ENCODE measurements at regions not wholly inside any gene's neighbourhood (a gene's known extent, or its start where the extent isn't known, plus 50 kb on each side); places are given as distances from the start of the nearest gene placed in this dataset.
"Not testable (repeated sequence)": the region's sequence is repeated elsewhere in the genome, so short reads cannot be mapped to it uniquely, and the experiment has no call there.

DNA sequence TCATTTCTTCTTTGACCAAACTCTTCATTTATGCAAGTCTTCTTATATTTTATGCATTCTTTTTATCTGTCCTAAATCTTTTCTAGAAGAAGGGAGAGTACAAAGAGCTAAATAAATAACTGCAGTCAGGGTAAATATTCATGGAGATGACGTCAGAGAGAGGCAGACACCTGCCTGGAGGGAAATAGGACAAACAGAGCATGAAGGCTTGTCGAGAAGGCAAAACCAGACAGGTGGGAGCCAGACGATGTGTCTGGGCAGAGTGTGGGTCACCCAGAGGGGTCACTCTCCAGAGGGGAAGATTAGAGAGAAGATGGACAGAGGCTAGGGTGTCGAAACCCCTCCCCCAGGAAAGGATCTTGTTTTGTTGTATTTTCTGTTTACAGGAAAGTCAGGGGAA lies 78.3 kb upstream of the RPL38 start:
- no peak for DNase-seq (ENCODE audit: extremely low read depth in 1 of 2, low read depth in 1 of 2)

DNA sequence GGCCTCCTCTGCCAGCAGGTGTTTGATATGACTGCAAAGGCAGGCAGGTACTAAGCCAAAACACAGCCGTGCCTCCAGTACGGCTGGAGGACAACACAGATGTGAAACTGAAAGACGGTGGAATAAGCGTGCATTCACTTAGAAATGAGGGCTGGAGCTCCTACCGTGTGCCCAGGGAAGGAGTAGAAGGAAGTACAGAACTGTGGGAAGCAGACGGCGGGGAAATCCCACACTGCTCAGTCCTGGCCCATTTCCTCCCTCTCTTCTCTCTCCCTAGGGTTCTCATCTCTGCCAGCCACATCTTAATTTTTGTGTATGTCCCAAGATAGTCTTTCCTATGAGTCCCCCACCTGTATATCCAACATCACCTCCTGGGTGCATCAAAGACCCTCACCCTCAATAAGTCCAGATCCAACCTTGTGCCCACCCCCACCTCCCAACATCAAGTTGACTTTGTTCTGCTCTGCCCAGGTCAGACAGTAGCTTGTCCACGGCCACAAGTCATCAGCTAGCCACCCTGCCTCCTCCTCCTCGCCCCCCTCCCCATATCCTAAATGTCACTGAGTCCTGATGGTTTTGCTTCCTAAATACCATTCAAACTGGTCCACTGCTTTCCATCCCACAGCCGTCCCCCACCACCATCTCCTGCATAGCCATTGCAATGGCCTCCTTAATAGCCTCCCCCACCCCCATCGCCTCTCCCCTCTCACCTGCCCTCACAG lies 77.1 kb upstream of the RPL38 start:
- DNase-seq (ENCODE audit: extremely low read depth in 1 of 2, low read depth in 1 of 2), result no peak

DNA sequence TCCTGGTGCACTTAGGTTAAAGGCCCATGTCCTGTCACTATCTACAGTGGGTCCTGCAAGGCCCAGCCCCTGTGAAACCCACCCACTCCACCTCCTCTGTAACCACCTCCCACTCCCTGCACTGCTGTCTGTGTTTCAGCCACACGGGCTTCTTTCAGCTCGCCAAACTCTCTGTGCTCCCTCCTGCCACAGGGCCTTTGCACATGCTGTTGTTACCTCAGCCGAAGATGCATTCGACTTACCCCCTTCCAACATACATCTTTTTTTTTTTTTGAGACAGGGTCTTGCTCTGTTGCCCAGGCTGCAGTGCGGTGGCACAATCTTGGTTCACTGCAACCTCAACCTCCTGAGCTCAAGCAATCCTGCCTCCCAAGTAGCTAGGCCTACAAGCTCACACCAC lies 76.5 kb upstream of the RPL38 start:
- DNase-seq (ENCODE audit: extremely low read depth in 1 of 2, low read depth in 1 of 2), result no peak

DNA sequence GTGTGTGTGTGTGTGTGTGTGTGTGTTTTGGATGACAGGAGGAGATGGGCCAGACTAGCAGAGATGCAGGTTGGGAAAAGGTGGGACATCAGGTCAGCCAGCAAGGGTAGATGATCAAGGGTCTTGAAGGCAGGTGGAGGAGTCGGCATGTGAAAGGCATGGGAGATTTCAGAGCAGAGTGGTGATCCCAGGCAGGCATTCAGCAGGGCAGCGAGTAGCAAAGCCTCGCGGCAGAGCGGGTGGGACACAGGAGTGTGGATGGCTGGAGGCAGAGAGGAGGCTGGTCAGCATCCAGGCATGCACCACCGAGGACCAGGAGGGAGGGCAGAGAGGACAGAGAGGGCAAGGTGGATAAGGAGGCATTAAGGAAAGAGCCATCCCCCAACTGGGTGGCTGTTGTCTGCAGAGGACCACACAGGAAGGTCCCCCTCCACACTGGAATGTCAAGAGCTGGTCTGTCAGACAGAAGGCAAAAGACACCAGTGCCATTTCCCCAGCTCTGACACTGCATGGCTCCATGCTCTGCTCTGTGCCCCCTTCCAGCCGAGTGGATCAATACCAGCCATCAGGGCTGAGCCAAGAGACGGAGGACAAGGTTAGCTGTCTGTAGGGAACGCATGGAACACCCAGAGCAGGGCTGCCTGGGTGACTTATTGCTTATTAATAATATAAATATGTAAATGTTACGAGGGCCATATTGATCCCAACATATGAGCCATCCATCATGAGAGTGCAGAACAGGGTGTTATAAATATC lies 74.8 kb upstream of the RPL38 start:
- no peak for DNase-seq (ENCODE audit: extremely low read depth in 1 of 2, low read depth in 1 of 2)

DNA sequence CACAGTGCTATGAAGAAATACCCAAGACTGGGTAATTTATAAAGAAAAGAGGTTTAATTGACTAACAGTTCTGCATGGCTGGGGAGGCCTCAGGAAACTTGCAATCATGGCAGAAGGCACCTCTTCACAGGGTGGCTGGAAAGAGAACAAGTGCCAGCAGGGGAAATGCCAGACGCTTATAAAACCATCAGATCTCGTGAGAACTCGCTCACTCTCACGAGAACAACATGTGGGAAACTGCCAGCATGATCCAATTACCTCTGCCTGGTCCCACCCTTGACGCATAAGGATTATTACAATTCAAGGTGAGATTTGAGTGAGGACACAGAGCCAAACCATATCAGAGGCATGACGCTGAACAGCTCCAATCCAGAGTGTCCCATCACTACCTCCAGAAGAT lies 73.7 kb upstream of the RPL38 start:
- DNase-seq (ENCODE audit: extremely low read depth in 1 of 2, low read depth in 1 of 2), result not testable (repeated sequence)

DNA sequence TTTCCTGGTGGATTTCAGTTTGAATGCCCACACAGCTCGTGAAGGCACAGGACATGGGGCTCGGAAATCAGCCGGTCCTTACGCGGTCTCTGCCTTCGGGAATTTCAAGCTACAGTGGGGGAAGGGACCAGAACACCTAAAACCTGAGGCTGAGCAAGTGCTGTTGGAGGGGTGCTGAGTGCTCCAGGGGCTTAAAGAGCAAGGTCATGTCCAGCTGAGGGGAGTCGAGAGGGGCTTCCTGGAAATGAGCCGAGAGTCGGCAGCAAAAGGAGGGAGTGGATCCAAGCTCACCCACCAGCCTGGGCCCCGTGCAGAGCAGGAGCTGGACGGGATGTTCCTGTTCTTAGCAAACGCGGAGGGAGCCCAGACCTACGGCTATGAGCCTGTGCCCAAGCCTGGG lies 73.2 kb upstream of the RPL38 start:
- no peak for DNase-seq (ENCODE audit: extremely low read depth in 1 of 2, low read depth in 1 of 2)

DNA sequence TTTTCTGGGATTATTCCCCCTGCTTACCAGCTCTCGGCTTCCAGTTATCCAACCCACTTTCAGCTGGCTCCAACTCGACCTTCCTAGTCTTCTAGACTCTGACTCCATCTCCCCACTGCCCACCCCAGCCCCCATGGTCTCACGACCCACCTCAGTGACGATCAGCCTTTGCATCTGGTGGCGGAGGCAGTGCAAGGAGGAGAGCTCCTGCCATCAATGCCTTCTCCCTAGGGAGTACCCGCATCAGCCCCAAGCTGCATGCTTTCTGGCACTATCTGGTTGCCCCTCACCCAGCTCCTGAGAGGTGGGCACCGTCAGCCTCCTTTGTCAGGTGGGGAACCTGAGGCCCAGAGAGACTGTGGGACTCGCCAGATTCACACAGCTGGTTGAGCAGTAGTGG lies 72.6 kb upstream of the RPL38 start:
- DNase-seq (ENCODE audit: extremely low read depth in 1 of 2, low read depth in 1 of 2), result no peak

DNA sequence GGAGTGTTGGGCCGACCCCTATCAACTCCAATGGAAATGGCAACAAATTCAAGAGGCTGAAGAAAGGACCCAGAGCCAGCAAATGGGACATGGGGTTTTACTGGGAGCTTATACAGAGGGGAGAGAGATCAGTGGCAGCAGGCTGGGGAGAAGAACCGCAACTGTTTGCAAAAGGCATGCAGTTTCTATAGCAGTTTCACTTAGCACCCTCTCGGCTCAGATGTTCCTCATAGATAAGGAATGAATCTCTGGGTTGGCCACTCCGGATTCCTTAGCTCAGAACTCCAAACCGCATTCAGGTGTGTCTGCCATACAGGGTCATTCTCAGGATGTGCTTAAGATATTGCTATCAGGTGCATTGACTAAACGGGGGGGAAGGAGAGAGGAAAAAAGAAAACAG lies 71.1 kb upstream of the RPL38 start:
- no peak for DNase-seq (ENCODE audit: extremely low read depth in 1 of 2, low read depth in 1 of 2)

DNA sequence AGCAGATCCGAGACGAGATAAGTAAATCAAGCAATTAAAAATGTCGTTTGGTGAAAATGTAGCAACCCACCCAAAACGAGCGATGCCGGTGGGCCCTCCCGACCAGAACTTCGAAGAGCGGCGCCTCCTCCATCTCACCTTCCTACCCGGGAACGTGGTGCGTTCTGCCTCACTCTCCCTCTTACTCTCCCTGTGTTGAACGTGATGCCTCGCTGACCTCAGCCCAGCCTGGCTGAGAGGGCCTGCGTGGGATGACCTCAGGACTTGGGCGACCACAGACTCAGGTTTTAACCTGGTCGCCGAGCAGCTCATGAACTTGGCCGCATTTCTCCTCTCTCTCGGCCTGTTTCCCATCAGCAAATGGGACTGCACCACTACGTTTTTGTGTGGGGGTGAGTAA lies 69.7 kb upstream of the RPL38 start:
- no peak for DNase-seq (ENCODE audit: extremely low read depth in 1 of 2, low read depth in 1 of 2)

DNA sequence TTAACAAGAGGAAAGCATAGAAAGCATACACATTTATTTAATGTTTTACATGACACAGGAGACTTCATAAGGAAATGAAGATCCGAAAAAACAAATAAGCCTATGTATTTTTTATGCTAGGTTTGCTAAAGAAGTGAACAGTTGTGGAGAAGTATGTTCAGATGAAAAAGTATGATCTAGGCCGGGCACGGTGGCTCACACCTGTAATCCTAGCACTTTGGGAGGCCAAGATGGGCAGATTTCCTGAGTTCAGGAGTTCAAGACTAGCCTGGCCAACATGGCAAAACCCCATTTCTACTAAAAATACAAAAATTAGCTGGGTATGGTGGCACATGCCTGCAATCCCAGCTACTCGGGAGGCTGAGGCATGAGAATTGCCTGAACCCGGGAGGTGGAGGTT lies 69.2 kb upstream of the RPL38 start:
- not testable (repeated sequence) for DNase-seq (ENCODE audit: extremely low read depth in 1 of 2, low read depth in 1 of 2)

DNA sequence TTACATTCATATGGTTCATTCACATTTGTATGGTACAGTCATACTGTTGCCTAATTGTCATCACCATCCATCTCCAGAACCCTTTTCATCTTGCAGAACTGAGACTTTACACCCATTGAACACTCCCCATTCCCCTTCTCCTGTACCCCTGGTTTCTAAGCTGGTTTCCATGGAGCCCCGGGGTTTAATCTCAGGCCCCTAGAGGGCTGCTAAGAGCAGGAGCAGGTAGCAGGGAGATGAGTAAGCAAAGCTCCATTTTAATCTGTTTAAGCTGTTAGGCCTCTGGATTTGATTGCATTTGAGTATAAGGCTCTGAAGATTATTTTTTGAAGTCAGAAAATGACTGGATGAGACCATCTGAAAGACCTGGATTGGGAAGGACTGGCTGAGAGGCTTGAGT lies 68.5 kb upstream of the RPL38 start:
- DNase-seq (ENCODE audit: extremely low read depth in 1 of 2, low read depth in 1 of 2), result no peak

DNA sequence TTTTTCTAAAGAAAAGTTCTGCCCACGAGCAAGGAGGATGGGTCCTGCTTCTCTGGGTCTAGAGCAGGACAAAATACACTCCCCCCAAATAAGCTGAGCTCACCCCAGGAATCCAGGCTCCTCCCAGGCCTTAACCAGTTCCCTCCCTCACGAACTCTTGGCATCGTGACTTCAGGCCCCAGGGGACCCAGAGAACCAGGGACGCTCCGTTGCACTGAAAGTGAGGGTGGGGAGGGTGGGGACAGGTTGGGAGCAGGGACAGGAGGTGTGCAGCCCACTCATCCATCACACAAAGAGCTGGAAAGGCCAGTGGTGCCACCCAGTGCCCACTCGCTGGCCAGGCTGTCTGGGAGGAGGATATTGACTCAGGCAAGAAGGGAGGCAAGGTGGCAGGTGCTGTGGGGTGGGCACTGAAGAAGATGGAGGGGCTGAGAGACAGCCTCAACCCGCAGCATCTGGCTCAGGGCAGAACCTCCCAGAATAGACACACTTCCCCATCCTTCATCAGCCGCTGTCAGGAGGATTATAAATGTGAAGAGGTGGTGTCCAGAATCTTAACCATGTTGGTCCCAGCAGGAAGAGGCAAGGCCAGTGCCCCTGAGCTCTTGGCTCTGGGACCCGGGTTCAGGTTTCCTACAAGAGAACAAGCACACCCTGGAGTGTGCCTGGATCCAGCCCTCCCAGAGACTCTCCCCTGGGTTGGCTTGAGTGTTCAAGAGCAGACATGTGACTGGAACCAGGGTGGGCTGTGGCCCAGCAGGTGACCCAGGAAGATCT lies 67.9 kb upstream of the RPL38 start:
- no peak for DNase-seq (ENCODE audit: extremely low read depth in 1 of 2, low read depth in 1 of 2)

DNA sequence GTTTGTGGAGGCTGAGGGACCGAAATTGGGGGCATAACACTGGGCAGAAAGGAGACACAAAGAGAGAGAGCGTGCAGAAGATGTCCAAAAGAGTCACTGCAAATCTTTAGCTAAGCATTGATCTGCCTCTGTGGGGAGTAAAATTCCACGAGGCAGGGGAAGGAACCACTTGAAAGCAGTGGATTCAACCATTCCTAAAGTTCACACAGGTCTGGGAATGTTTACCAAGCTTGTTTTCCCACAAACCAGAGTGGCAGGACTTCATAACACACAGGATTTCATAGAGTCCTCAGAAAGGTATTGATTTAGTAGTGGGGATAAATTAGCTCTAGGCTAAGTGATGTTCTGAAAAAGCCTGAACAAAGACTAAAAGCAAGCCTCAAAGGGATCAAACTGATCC lies 66.1 kb upstream of the RPL38 start:
- no peak for DNase-seq (ENCODE audit: extremely low read depth in 1 of 2, low read depth in 1 of 2)

DNA sequence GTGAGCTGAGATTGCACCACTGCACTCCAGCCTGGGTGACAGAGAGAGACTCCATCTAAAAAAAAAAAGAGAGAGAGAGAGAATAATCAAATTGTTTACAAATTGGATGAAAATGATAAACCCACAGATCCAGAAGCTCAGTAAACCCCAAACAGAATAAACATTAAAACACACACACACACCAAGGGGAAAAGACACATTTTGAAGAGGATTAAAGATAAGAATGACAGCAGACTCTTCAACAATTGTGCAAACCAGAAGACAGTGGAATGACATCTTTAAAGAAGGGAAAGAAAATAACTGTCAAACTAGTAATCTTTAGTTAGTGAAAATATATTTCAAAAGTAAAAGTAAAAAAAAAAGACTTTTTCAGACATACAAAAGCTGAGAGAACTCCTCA lies 64.4 kb upstream of the RPL38 start:
- no peak for DNase-seq (ENCODE audit: extremely low read depth in 1 of 2, low read depth in 1 of 2)

DNA sequence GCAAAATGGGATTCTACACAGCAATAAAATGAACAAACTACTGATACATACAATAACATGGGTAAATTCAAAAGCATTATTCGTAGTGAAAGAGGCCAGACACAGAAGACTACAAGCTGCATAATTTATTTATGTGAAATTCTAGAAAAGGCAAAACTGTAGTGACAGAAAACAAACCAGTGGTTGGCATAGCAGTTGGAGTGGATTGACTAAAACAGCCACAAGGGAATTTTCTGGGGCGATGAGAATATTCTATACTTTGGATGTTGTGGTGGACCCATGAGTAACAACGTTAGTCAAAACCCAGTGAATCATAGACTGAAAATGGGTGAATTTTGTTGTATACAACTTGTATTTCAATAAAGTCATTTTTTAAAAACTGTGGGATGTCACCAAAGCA lies 63.2 kb upstream of the RPL38 start:
- no peak for DNase-seq (ENCODE audit: extremely low read depth in 1 of 2, low read depth in 1 of 2)

DNA sequence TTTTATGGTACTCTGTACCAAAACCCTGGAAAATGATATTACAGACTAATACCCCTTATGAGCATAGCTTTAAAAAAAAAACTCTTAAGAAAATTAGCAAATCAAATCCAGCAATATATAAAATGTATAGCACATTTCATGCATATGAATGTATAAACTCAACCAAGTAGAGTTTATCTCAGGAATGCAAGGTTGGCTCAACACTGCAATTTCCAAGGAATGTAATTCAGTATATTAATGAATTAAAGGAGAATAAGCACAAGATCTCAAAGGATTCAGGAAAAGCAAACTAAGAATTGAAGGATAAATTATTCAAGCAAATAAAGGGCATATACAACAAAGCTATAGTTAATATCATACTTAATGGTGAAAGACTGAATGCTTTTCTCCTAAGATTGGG lies 61.9 kb upstream of the RPL38 start:
- DNase-seq (ENCODE audit: extremely low read depth in 1 of 2, low read depth in 1 of 2), result no peak

DNA sequence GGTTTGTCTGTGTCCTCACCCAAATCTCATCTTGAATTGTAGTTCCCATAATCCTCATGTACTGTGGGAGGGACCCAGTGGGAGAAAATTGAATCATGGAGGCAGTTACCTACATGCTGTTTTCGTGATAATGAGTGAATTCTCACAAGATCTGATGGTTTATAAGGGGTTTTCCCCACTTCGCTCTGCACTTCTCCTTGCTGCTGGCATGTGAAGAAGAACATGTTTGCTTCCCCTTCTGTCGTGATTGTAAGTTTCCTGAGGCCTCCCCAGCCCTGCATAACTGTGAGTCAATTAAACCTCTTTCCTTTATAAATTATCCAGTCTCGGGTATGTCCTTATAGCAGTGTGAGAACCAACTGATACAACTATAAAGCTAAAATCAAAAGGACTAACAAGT lies 60.2 kb upstream of the RPL38 start:
- not testable (repeated sequence) for DNase-seq (ENCODE audit: extremely low read depth in 1 of 2, low read depth in 1 of 2)

DNA sequence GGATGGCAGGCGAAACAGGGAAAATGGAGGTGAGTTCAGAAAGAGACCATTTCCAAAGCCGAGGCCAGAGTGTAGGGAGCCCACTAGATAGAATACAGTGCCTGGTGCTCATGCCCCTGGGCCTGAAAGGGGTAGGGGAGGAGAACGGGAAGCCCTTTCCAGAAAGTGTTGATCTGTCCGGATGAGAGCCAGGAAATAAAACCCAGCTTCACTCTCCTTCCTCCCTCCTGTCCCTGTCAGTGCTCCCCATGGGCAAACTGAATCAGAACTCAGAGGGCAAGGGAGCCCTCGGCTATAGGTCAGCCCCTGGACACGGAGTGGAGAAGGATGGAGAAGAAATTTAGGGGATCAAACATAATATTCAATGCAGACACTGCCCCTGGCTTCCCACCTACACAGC lies 57.7 kb upstream of the RPL38 start:
- DNase-seq (ENCODE audit: extremely low read depth in 1 of 2, low read depth in 1 of 2), result no peak

DNA sequence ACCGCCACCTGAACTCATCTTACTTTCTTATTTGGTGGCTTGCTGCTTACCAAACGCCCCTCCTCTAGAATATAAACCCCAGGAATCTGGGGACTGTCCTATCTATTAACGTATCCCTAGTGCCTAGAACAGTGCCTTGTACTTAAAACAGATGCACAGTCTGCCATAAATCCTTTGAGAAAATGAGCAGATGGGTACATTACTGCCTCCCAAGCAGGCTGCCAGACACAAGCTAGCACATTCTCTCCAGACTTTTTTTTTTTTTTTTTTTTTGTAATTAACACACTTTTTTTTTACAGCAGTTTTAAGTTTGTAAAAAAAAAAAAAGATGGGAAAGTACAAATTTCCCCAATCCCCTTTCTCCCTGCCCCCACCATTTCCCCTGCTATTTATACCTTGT lies 57.3 kb upstream of the RPL38 start:
- DNase-seq (ENCODE audit: extremely low read depth in 1 of 2, low read depth in 1 of 2), result no peak

DNA sequence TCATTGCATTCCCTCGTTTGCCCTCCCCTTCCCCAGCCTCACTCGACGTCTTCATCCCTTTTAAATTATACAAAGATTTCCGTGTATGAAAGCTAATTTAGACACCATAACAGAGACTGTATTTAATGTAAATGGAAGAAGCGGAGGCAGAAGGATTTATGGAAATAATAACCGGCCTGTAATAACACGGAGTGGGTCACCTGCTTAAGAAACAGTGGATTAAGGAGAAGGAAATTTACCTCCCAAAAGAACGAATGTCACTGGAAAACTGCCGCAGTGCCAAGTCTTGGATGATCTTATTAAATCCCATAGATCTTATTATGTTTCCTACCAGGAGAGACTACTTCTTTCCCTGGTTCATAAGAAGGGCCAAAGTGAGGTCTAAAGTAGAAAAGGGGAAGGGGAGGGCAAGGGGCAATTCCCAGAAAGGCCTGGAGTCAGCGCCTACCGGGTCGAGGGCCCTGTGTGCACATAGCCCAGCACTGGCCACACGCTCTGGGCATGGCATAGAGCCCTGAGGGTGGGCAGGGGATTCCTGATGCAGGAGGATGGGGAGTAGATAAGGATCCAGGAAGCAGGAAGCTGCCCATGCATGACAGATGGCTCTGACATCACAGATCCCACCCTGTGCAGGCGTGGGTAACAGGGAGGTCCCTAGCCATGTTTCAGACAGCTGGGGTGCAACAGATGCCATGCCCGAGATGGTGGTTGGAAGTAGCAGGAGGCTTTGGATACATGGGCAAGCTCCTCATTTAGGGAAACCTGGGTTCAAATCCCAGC lies 56.2 kb upstream of the RPL38 start:
- DNase-seq (ENCODE audit: extremely low read depth in 1 of 2, low read depth in 1 of 2), result no peak

DNA sequence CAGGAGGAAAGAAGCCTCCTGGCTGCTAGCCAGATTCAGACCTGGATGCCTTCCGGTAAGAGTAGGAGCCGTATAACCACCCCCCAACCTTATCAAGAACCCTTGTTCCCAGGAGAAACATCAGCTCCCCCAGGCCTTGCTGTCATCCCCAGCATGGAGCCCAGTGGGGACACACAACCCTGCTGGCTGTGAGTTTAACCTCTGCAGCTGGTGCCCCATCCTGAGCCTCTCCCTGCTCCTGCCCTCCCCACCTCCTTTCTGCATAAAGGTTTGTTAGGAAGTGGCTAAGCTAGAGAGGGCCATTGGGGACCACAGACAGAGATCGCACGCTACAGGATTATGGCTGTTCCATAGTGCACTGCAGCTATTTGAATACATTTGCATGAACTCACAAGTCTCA lies 55.5 kb upstream of the RPL38 start:
- no peak for DNase-seq (ENCODE audit: extremely low read depth in 1 of 2, low read depth in 1 of 2)
